Stimulated activated effector memory CD8-positive, alpha-beta T cell treated with anti-CD3 and anti-CD28 coated beads, Interleukin-12 subunit alpha, Interleukin-12 subunit beta, amount 100 ng/mL, for 72 hours (primary cell): ENCODE measurements at regions not wholly inside any gene's neighbourhood (a gene's known extent, or its start where the extent isn't known, plus 50 kb on each side); places are given as distances from the start of the nearest gene placed in this dataset.

Source experiments
- ATAC-seq: fragments of 150-1000 bp; cut with Tn5 transposase; 2 replicates; pipeline ENCODE4 v1.10.0; 2021
- DNase-seq, 2 donors: peaks; one replicate each; pipeline ENCODE4 v3.0.0; 2021 to 2022; ENCODE audit warnings: low spot score in 2 of 2
- H3K27ac Mint-ChIP-seq: one replicate; pipeline ENCODE4 v1.8.0; 2022; ENCODE audit warnings: mild to moderate bottlenecking, mixed read lengths
- H3K36me3 Mint-ChIP-seq: one replicate; pipeline ENCODE4 v1.8.0; 2022; ENCODE audit warnings: mild to moderate bottlenecking, mixed read lengths
- H3K4me1 Mint-ChIP-seq: one replicate; pipeline ENCODE4 v1.8.0; 2022; ENCODE audit warnings: mixed read lengths
- H3K4me3 Mint-ChIP-seq: one replicate; pipeline ENCODE4 v1.8.0; 2022; ENCODE audit warnings: mild to moderate bottlenecking, mixed read lengths
- H3K9me3 Mint-ChIP-seq: one replicate; pipeline ENCODE4 v1.8.0; 2022; ENCODE audit warnings: mixed read lengths

- ATAC-seq (no peak), DNase-seq (no peak)
- Mint-ChIP-seq H3K36me3 (no peaks in the 10 kb centered on the region), H3K4me3 (no peak overlapping the region), H3K4me1 (no peaks in the 10 kb centered on the region), H3K27ac (no peak overlapping the region), H3K9me3 (peaks cover 9% of the 10 kb centered on the region)
These were observed 125.8 kb upstream of the AVPR1A start for GRCh38 chr12:63276537-63277365.

- Mint-ChIP-seq H3K27ac (no peak overlapping the region), H3K9me3 (peaks cover 15% of the 10 kb centered on the region), H3K4me1 (no peaks in the 10 kb centered on the region), H3K36me3 (no peaks in the 10 kb centered on the region), H3K4me3 (no peak overlapping the region)
- no peak for ATAC-seq
- no peak for DNase-seq
These were observed 116.0 kb upstream of the AVPR1A start for GRCh38 chr12:63266988-63267387.

GRCh38 chr12:63264629-63265028 is 113.6 kb upstream of the AVPR1A start:
- no peak for DNase-seq
- H3K36me3 Mint-ChIP-seq: no peaks in the 10 kb centered on the region
- H3K4me1 Mint-ChIP-seq: no peaks in the 10 kb centered on the region
- H3K9me3 Mint-ChIP-seq: peaks cover 12% of the 10 kb centered on the region
- ATAC-seq: no peak
- H3K4me3 Mint-ChIP-seq: no peak overlapping the region
- H3K27ac Mint-ChIP-seq: no peak overlapping the region

- Mint-ChIP-seq H3K27ac (no peak overlapping the region), H3K4me3 (no peak overlapping the region), H3K4me1 (no peaks in the 10 kb centered on the region), H3K9me3 (peaks cover 15% of the 10 kb centered on the region), H3K36me3 (no peaks in the 10 kb centered on the region)
- ATAC-seq (no peak), DNase-seq (no peak)
These were observed 99.5 kb upstream of the AVPR1A start for GRCh38 chr12:63250486-63250885.

- Mint-ChIP-seq H3K9me3 (peaks cover 9% of the 10 kb centered on the region), H3K4me3 (no peak overlapping the region), H3K36me3 (no peaks in the 10 kb centered on the region), H3K27ac (no peak overlapping the region), H3K4me1 (no peaks in the 10 kb centered on the region)
- ATAC-seq: no peak
- DNase-seq: no peak
These were observed 87.9 kb upstream of the AVPR1A start for GRCh38 chr12:63238892-63239291.

- peaks cover 6% of the 10 kb centered on the region for H3K9me3 Mint-ChIP-seq
- no peak for ATAC-seq
- no peak for DNase-seq
- H3K36me3 Mint-ChIP-seq: no peaks in the 10 kb centered on the region
- no peak overlapping the region for H3K4me3 Mint-ChIP-seq
- no peak overlapping the region for H3K27ac Mint-ChIP-seq
- no peaks in the 10 kb centered on the region for H3K4me1 Mint-ChIP-seq
These were observed 81.9 kb upstream of the AVPR1A start for GRCh38 chr12:63232896-63233295.

GRCh38 chr12:63228853-63229252 is 77.9 kb upstream of the AVPR1A start:
- H3K9me3 Mint-ChIP-seq: peaks cover 10% of the 10 kb centered on the region
- no peak for ATAC-seq
- H3K4me1 Mint-ChIP-seq: no peaks in the 10 kb centered on the region
- no peak for DNase-seq
- no peaks in the 10 kb centered on the region for H3K36me3 Mint-ChIP-seq
- H3K27ac Mint-ChIP-seq: no peak overlapping the region
- no peak overlapping the region for H3K4me3 Mint-ChIP-seq

- Mint-ChIP-seq H3K27ac (no peak overlapping the region), H3K36me3 (no peaks in the 10 kb centered on the region), H3K9me3 (peaks cover 7% of the 10 kb centered on the region), H3K4me1 (no peaks in the 10 kb centered on the region), H3K4me3 (no peak overlapping the region)
- DNase-seq (no peak), ATAC-seq (no peak)
These were observed 75.9 kb upstream of the AVPR1A start for GRCh38 chr12:63226792-63227463.

GRCh38 chr12:63224396-63224795 is 73.4 kb upstream of the AVPR1A start:
- Mint-ChIP-seq H3K4me3 (no peak overlapping the region), H3K4me1 (no peaks in the 10 kb centered on the region), H3K36me3 (no peaks in the 10 kb centered on the region), H3K9me3 (peaks cover 4% of the 10 kb centered on the region), H3K27ac (no peak overlapping the region)
- ATAC-seq: no peak
- no peak for DNase-seq

- no peaks in the 10 kb centered on the region for H3K36me3 Mint-ChIP-seq
- H3K9me3 Mint-ChIP-seq: peaks cover 4% of the 10 kb centered on the region
- DNase-seq (no peak), ATAC-seq (no peak)
- no peak overlapping the region for H3K4me3 Mint-ChIP-seq
- no peaks in the 10 kb centered on the region for H3K4me1 Mint-ChIP-seq
- no peak overlapping the region for H3K27ac Mint-ChIP-seq
These were observed 72.1 kb upstream of the AVPR1A start for GRCh38 chr12:63223128-63223527.

- Mint-ChIP-seq H3K9me3 (peaks cover 4% of the 10 kb centered on the region), H3K27ac (no peak overlapping the region), H3K4me3 (no peak overlapping the region), H3K4me1 (no peaks in the 10 kb centered on the region), H3K36me3 (no peaks in the 10 kb centered on the region)
- DNase-seq (no peak), ATAC-seq (no peak)
These were observed 71.6 kb upstream of the AVPR1A start for GRCh38 chr12:63222582-63222981.

- H3K36me3 Mint-ChIP-seq: no peaks in the 10 kb centered on the region
- no peaks in the 10 kb centered on the region for H3K4me1 Mint-ChIP-seq
- DNase-seq: no peak
- ATAC-seq: no peak
- no peak overlapping the region for H3K4me3 Mint-ChIP-seq
- peaks cover 4% of the 10 kb centered on the region for H3K9me3 Mint-ChIP-seq
- no peak overlapping the region for H3K27ac Mint-ChIP-seq
These were observed 69.9 kb upstream of the AVPR1A start for GRCh38 chr12:63220921-63221320.

GRCh38 chr12:63212316-63212715 is 61.3 kb upstream of the AVPR1A start:
- Mint-ChIP-seq H3K4me1 (no peaks in the 10 kb centered on the region), H3K4me3 (no peak overlapping the region), H3K36me3 (no peaks in the 10 kb centered on the region), H3K9me3 (peaks cover 4% of the 10 kb centered on the region), H3K27ac (no peak overlapping the region)
- DNase-seq (no peak), ATAC-seq (no peak)

GRCh38 chr12:63208956-63209355 is 58.0 kb upstream of the AVPR1A start:
- DNase-seq (no peak), ATAC-seq (no peak)
- Mint-ChIP-seq H3K4me3 (no peak overlapping the region), H3K4me1 (no peaks in the 10 kb centered on the region), H3K36me3 (no peaks in the 10 kb centered on the region), H3K27ac (no peak overlapping the region), H3K9me3 (peaks cover 4% of the 10 kb centered on the region)

GRCh38 chr12:63206909-63207308 is 55.9 kb upstream of the AVPR1A start:
- Mint-ChIP-seq H3K27ac (no peak overlapping the region), H3K4me1 (no peaks in the 10 kb centered on the region), H3K36me3 (no peaks in the 10 kb centered on the region), H3K4me3 (no peak overlapping the region), H3K9me3 (peaks cover 3% of the 10 kb centered on the region)
- DNase-seq (no peak), ATAC-seq (no peak)

GRCh38 chr12:63206494-63206893 is 55.5 kb upstream of the AVPR1A start:
- Mint-ChIP-seq H3K4me1 (no peaks in the 10 kb centered on the region), H3K4me3 (no peak overlapping the region), H3K9me3 (peaks cover 3% of the 10 kb centered on the region), H3K36me3 (no peaks in the 10 kb centered on the region), H3K27ac (no peak overlapping the region)
- DNase-seq: no peak
- no peak for ATAC-seq
